ENCODE measurements at regions not wholly inside any gene's neighbourhood (a gene's known extent, or its start where the extent isn't known, plus 50 kb on each side); places are given as distances from the start of the nearest gene placed in this dataset.
"Not testable (repeated sequence)": the region's sequence is repeated elsewhere in the genome, so short reads cannot be mapped to it uniquely, and the experiment has no call there.

- DNase-seq, result peak; percentile 30
Observed at GRCh38 chr6:40880906-40881305, 158.1 kb downstream of the UNC5CL start.

GRCh38 chr6:40879169-40879568, 159.9 kb downstream of the UNC5CL start:
- no peak for DNase-seq

- DNase-seq, result no peak
Observed at GRCh38 chr6:40877362-40877761, 161.7 kb downstream of the UNC5CL start.

GRCh38 chr6:40876336-40876735, 162.7 kb downstream of the UNC5CL start:
- no peak for DNase-seq

- no peak for DNase-seq
Observed at GRCh38 chr6:40874495-40874894, 164.5 kb downstream of the UNC5CL start.

GRCh38 chr6:40871424-40871823, 167.6 kb downstream of the UNC5CL start:
- no peak for DNase-seq

- not testable (repeated sequence) for DNase-seq
Observed at GRCh38 chr6:40868089-40868865, 170.7 kb downstream of the UNC5CL start.

- not testable (repeated sequence) for DNase-seq
Observed at GRCh38 chr6:40867527-40867926, 171.5 kb downstream of the UNC5CL start.

GRCh38 chr6:40865259-40865658, 173.8 kb downstream of the UNC5CL start:
- DNase-seq, result not testable (repeated sequence)

- no peak for DNase-seq
Observed at GRCh38 chr6:40860443-40860842, 178.6 kb downstream of the UNC5CL start.

GRCh38 chr6:40856271-40856670, 182.8 kb downstream of the UNC5CL start:
- DNase-seq, result no peak

GRCh38 chr6:40855168-40855880, 183.7 kb downstream of the UNC5CL start:
- no peak for DNase-seq

- no peak for DNase-seq
Observed at GRCh38 chr6:40854592-40854991, 184.4 kb downstream of the UNC5CL start.

GRCh38 chr6:40852779-40853373, 186.1 kb downstream of the UNC5CL start:
- no peak for DNase-seq

GRCh38 chr6:40849546-40849945, 189.5 kb downstream of the UNC5CL start:
- no peak for DNase-seq

- DNase-seq, result no peak
Observed at GRCh38 chr6:40848868-40849514, 190.0 kb downstream of the UNC5CL start.

- no peak for DNase-seq
Observed at GRCh38 chr6:40848038-40848437, 191.0 kb downstream of the UNC5CL start.

GRCh38 chr6:40845553-40845952, 193.5 kb downstream of the UNC5CL start:
- no peak for DNase-seq

GRCh38 chr6:40844246-40844645, 194.8 kb downstream of the UNC5CL start:
- no peak for DNase-seq

- DNase-seq, result no peak
Observed at GRCh38 chr6:40841721-40842120, 197.3 kb downstream of the UNC5CL start.

- DNase-seq, result no peak
Observed at GRCh38 chr6:40832691-40833090, 206.3 kb downstream of the UNC5CL start.

- DNase-seq, result no peak
Observed at GRCh38 chr6:40831381-40831780, 207.6 kb downstream of the UNC5CL start.

GRCh38 chr6:40825102-40825501, 213.9 kb downstream of the UNC5CL start:
- no peak for DNase-seq
